H9 (cell line): ENCODE measurements at regions not wholly inside any gene's neighbourhood (a gene's known extent, or its start where the extent isn't known, plus 50 kb on each side); places are given as distances from the start of the nearest gene placed in this dataset.

ENCODE experiments used
- DNase-seq: peaks from one replicate; pipeline ENCODE4 v3.0.0-alpha.2; 2017
- H2AFZ ChIP-seq: one replicate; pipeline ENCODE4 v1.6.1; 2013; ENCODE audit warnings: mild to moderate bottlenecking, low read length, control low read depth, moderate library complexity
- H2AK5ac ChIP-seq: 2 replicates; pipeline ENCODE4 v1.6.1; 2013; ENCODE audit warnings: low read length, control low read depth, mixed read lengths; ENCODE audit not compliant: insufficient read length
- H2BK120ac ChIP-seq: one replicate; pipeline ENCODE4 v1.6.1; 2013; ENCODE audit warnings: low read depth, mild to moderate bottlenecking, low read length, control low read depth, inconsistent platforms; ENCODE audit not compliant: poor library complexity, severe bottlenecking
- H2BK12ac ChIP-seq: 2 replicates; pipeline ENCODE4 v1.6.1; 2013; ENCODE audit warnings: low read length, control low read depth, mixed read lengths, low read depth; ENCODE audit not compliant: insufficient read length
- H2BK15ac ChIP-seq: 2 replicates; pipeline ENCODE4 v1.6.1; 2013; ENCODE audit warnings: low read depth, low read length, control low read depth
- H2BK20ac ChIP-seq: one replicate; pipeline ENCODE4 v1.6.1; 2013; ENCODE audit warnings: low read depth, mild to moderate bottlenecking, low read length, control low read depth, inconsistent platforms; ENCODE audit not compliant: poor library complexity, severe bottlenecking
- H2BK5ac ChIP-seq: 2 replicates; pipeline ENCODE4 v1.6.1; 2013; ENCODE audit warnings: low read length, control low read depth, mixed read lengths; ENCODE audit not compliant: insufficient read length
- H3K14ac ChIP-seq: 2 replicates; pipeline ENCODE4 v1.6.1; 2013; ENCODE audit warnings: low read length, control low read depth; ENCODE audit not compliant: insufficient read depth
- H3K18ac ChIP-seq: 2 replicates; pipeline ENCODE4 v1.6.1; 2013; ENCODE audit warnings: low read depth, mild to moderate bottlenecking, mixed read lengths, low read length, control low read depth; ENCODE audit not compliant: insufficient read length
- H3K23ac ChIP-seq: 2 replicates; pipeline ENCODE4 v1.6.1; 2013; ENCODE audit warnings: low read length, control low read depth, mixed read lengths, low read depth; ENCODE audit not compliant: insufficient read length
- H3K23me2 ChIP-seq: 2 replicates; pipeline ENCODE4 v1.6.1; 2013; ENCODE audit warnings: low read depth, mild to moderate bottlenecking, mixed read lengths, low read length, control low read depth; ENCODE audit not compliant: insufficient read length, poor library complexity, severe bottlenecking
- H3K27ac ChIP-seq: 2 replicates; pipeline ENCODE4 v1.5.1; 2013; ENCODE audit warnings: low read length, control low read depth, mixed read lengths, low read depth; ENCODE audit not compliant: insufficient read length
- H3K27me3 ChIP-seq: 2 replicates; pipeline ENCODE4 v1.6.1; 2013; ENCODE audit warnings: low read length, control low read depth, inconsistent platforms; ENCODE audit not compliant: insufficient read depth
- H3K4ac ChIP-seq: 2 replicates; pipeline ENCODE4 v1.6.1; 2013; ENCODE audit warnings: low read depth, mild to moderate bottlenecking, control low read depth, inconsistent platforms, low read length, moderate library complexity
- H3K4me1 ChIP-seq: 2 replicates; pipeline ENCODE4 v1.6.1; 2013; ENCODE audit warnings: low read length, control low read depth, inconsistent platforms; ENCODE audit not compliant: insufficient read depth
- H3K4me2 ChIP-seq: 2 replicates; pipeline ENCODE4 v1.6.1; 2013; ENCODE audit warnings: low read length, control low read depth, mixed read lengths; ENCODE audit not compliant: insufficient read length, insufficient read depth
- H3K56ac ChIP-seq: 2 replicates; pipeline ENCODE4 v1.6.1; 2013; ENCODE audit warnings: low read depth, mild to moderate bottlenecking, mixed read lengths, low read length, control low read depth; ENCODE audit not compliant: insufficient read length
- H3K79me1 ChIP-seq: 2 replicates; pipeline ENCODE4 v1.6.1; 2013; ENCODE audit warnings: low read depth, mild to moderate bottlenecking, moderate library complexity, low read length, control low read depth, inconsistent platforms; ENCODE audit not compliant: insufficient read depth, poor library complexity, severe bottlenecking
- H3K79me2 ChIP-seq: 2 replicates; pipeline ENCODE4 v1.6.1; 2013; ENCODE audit warnings: low read length, control low read depth, inconsistent platforms; ENCODE audit not compliant: insufficient read depth
- H3K9ac ChIP-seq: 2 replicates; pipeline ENCODE4 v1.6.1; 2013; ENCODE audit warnings: low read length, control low read depth, mixed read lengths; ENCODE audit not compliant: insufficient read length; ENCODE audit errors: extremely low read depth
- H3K9me3 ChIP-seq: one replicate; pipeline ENCODE4 v1.6.1; 2013; ENCODE audit warnings: low read depth, low read length, inconsistent platforms; ENCODE audit not compliant: control insufficient read depth
- H3T11ph ChIP-seq: one replicate; pipeline ENCODE4 v1.6.1; 2013; ENCODE audit warnings: mild to moderate bottlenecking, low read length, control low read depth, inconsistent platforms
- H4K20me1 ChIP-seq: one replicate; pipeline ENCODE4 v1.6.1; 2013; ENCODE audit not compliant: control insufficient read depth, insufficient read length, insufficient read depth
- H4K5ac ChIP-seq: 2 replicates; pipeline ENCODE4 v1.6.1; 2013; ENCODE audit warnings: low read depth, mild to moderate bottlenecking, mixed read lengths, low read length, control low read depth; ENCODE audit not compliant: insufficient read length
- H4K8ac ChIP-seq: replicated peaks from 2 replicates; pipeline ENCODE4 v1.6.1; 2013; ENCODE audit warnings: low read length, control low read depth, mixed read lengths, low read depth; ENCODE audit not compliant: insufficient read length
- H4K91ac ChIP-seq: 2 replicates; pipeline ENCODE4 v1.6.1; 2013; ENCODE audit warnings: low read depth, mild to moderate bottlenecking, moderate library complexity, mixed read lengths, low read length, control low read depth; ENCODE audit not compliant: insufficient read length
- H3K27ac Mint-ChIP-seq, 3 experiments: 2 replicates in 2 of 3; 3 replicates in 1 of 3; pipeline ENCODE4 v1.8.0; 2020 to 2021; ENCODE audit warnings: mixed read lengths in 3 of 3, mild to moderate bottlenecking in 1 of 3, moderate library complexity in 1 of 3
- H3K27me3 Mint-ChIP-seq: 2 replicates; pipeline ENCODE4 v1.8.0; 2021; ENCODE audit warnings: low read depth, mild to moderate bottlenecking, moderate library complexity, mixed read lengths
- H3K36me3 Mint-ChIP-seq, 3 experiments: 2 replicates in 2 of 3; 3 replicates in 1 of 3; pipeline ENCODE4 v1.8.0; 2020 to 2021; ENCODE audit warnings: low read depth in 3 of 3, mixed read lengths in 3 of 3; ENCODE audit not compliant: insufficient read depth in 1 of 3
- H3K4me1 Mint-ChIP-seq, 2 experiments: 2 replicates each; pipeline ENCODE4 v1.8.0; 2020; ENCODE audit warnings: mixed read lengths in 2 of 2
- H3K4me3 Mint-ChIP-seq, 2 experiments: 2 replicates in 1 of 2; 3 replicates in 1 of 2; pipeline ENCODE4 v1.8.0; 2020 to 2021; ENCODE audit warnings: mild to moderate bottlenecking in 2 of 2, mixed read lengths in 2 of 2, moderate library complexity in 1 of 2
- H3K9me3 Mint-ChIP-seq, 2 experiments: 2 replicates in 1 of 2; 3 replicates in 1 of 2; pipeline ENCODE4 v1.8.0; 2020; ENCODE audit warnings: mild to moderate bottlenecking in 2 of 2, mixed read lengths in 2 of 2, moderate library complexity in 1 of 2
- WGBS: extraction: QIAGEN DNeasy Blood & Tissue Kit; methylation state at CpG from one replicate; pipeline ENCODE4 v1.1.7; 2013; ENCODE audit warnings: missing lambda C conversion rate, low lambda C conversion rate, mixed read lengths; ENCODE audit not compliant: insufficient read length; ENCODE audit errors: extremely low coverage; 5-methylcytosine and 5-hydroxymethylcytosine counted together
- TF ChIP-seq, protein P1 (sequence below): fragments of 200-600 bp; sonication (generic); conservative IDR thresholded peaks from 3 replicates; pipeline ENCODE4 v1.8.0; 2021; ENCODE audit warnings: antibody characterized with exemption, mild to moderate bottlenecking

DNA sequence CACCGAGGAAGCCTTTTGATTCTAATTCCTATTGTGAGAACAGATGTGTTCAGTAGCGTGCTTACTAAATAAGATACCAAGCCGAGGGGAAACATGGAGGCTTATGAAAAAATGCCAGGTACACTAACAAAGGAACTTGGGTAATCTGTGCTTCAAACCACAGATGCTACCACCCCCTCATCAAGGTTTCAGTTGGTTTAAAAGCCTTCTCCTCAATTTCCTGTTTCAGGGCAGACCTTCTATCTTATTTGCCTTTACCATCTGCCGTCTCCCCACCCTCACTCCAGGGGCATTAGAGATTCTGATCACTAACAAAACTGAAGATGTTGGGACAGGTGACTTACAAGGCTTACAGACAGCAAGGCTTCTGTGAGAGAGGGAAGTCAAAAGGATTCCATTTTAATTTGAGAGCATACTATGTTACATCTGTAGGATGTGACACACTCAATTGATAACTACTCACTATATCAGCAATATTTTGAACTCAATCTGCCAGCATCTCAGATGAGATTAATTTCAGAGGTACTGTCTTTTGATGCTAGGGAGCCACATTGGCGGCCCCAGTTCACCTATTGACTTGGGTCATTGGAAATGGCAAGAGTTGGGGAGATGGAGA, 60.6 kb upstream of the PLCL2 start:
- H3K9ac ChIP-seq: no peak overlapping the region
- H4K20me1 ChIP-seq: no peaks in the 10 kb centered on the region
- no peak overlapping the region for H4K5ac ChIP-seq
- peaks cover 0 to 5% (median 3%) of the 10 kb centered on the region in 3 experiments; a peak in 4 of 7 replicates for H3K36me3 Mint-ChIP-seq
- no peak overlapping the region for H3K4me2 ChIP-seq
- H2BK12ac ChIP-seq: no peak overlapping the region
- H3K27ac Mint-ChIP-seq: no peak overlapping the region
- H3K56ac ChIP-seq: no peak overlapping the region
- TF ChIP-seq, protein P1, sequence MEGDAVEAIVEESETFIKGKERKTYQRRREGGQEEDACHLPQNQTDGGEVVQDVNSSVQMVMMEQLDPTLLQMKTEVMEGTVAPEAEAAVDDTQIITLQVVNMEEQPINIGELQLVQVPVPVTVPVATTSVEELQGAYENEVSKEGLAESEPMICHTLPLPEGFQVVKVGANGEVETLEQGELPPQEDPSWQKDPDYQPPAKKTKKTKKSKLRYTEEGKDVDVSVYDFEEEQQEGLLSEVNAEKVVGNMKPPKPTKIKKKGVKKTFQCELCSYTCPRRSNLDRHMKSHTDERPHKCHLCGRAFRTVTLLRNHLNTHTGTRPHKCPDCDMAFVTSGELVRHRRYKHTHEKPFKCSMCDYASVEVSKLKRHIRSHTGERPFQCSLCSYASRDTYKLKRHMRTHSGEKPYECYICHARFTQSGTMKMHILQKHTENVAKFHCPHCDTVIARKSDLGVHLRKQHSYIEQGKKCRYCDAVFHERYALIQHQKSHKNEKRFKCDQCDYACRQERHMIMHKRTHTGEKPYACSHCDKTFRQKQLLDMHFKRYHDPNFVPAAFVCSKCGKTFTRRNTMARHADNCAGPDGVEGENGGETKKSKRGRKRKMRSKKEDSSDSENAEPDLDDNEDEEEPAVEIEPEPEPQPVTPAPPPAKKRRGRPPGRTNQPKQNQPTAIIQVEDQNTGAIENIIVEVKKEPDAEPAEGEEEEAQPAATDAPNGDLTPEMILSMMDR: no peak
- H3K79me1 ChIP-seq: no peaks in the 10 kb centered on the region
- H2AK5ac ChIP-seq: no peak overlapping the region
- no peak overlapping the region for H2BK5ac ChIP-seq
- H3K27ac ChIP-seq: no peak overlapping the region
- H3K4ac ChIP-seq: no peak overlapping the region
- H3K27me3 Mint-ChIP-seq: no peaks in the 10 kb centered on the region
- no peaks in the 10 kb centered on the region for H3K9me3 ChIP-seq
- H3K23me2 ChIP-seq: no peaks in the 10 kb centered on the region
- H3K23ac ChIP-seq: no peak overlapping the region
- no peak overlapping the region for H4K8ac ChIP-seq
- H4K91ac ChIP-seq: no peak overlapping the region
- no peak overlapping the region for H2BK15ac ChIP-seq
- H3K4me1 Mint-ChIP-seq: peaks cover 6 to 7% of the 10 kb centered on the region in 2 experiments
- no CpG with 5 or more reads among the region's 5 CpGs for WGBS
- H3T11ph ChIP-seq: no peak overlapping the region
- no peaks in the 10 kb centered on the region for H3K4me1 ChIP-seq
- no peak for DNase-seq
- H3K27me3 ChIP-seq: no peaks in the 10 kb centered on the region
- H3K18ac ChIP-seq: no peak overlapping the region
- no peak overlapping the region for H3K4me3 Mint-ChIP-seq
- H3K9me3 Mint-ChIP-seq: peaks cover 3% of the 10 kb centered on the region in 2 experiments; a peak in 2 of 5 replicates
- H2BK120ac ChIP-seq: no peak overlapping the region
- H3K14ac ChIP-seq: no peak overlapping the region
- H3K79me2 ChIP-seq: no peaks in the 10 kb centered on the region
- H2AFZ ChIP-seq: no peak overlapping the region
- no peak overlapping the region for H2BK20ac ChIP-seq
